ENCODE measurements at regions not wholly inside any gene's neighbourhood (a gene's known extent, or its start where the extent isn't known, plus 50 kb on each side); places are given as distances from the start of the nearest gene placed in this dataset.

DNA sequence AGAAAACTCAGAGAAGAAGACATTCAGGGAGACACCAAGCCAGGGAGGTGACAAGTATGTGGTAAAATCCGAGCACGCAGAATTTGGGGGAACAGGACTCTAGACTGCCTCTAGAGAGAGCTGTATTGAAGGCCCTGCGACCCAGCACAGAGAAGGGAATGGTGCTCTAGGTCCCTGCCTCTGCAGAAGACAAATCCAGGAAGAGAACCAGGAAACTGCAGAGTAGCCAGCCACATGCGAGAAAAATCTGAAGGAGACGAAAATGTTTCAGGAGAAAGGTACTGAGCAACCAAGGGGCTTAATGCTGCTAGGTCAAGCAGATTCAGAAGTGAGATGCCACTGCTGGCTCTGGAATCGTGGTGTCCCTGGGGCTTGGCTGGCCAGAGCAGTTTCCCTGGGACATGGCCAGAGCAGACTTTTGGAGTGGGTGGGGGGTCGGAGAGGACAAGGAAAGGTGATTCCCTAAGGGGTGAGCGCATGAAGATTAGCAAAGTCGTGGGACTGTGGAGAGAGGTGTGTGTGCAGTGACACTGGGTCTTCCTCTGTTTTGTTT is 158.0 kb upstream of the KLF6 start:
- peaks cover 1% of the 10 kb centered on the region for H3K9me3 Mint-ChIP-seq
- no peak overlapping the region for H3K27ac Mint-ChIP-seq
- no peaks in the 10 kb centered on the region for H3K36me3 Mint-ChIP-seq
- no peak overlapping the region for H3K4me3 Mint-ChIP-seq
- H3K4me1 Mint-ChIP-seq, result peaks cover 20% of the 10 kb centered on the region
- H3K27me3 Mint-ChIP-seq, result no peaks in the 10 kb centered on the region
- DNase-seq, result no peak

DNA sequence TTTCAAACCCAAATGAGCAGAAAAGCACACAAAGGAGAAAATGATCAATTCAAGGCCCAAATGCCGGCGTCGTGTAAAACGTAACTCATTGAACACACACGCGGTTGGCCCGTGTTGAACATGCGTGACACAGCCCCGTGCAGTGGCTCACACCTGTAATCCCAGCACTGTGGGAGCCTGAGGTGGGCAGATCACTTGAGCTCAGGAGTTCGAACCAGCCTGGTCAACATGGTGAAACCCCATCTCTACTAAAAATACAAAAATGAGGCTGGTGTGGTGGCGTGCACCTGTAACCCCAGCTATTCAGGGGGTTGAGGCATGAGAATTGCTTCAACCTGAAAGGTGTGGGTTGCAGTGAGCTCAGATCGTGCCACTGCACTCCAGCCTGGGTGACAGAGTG is 156.7 kb upstream of the KLF6 start:
- no peak overlapping the region for H3K4me3 Mint-ChIP-seq

DNA sequence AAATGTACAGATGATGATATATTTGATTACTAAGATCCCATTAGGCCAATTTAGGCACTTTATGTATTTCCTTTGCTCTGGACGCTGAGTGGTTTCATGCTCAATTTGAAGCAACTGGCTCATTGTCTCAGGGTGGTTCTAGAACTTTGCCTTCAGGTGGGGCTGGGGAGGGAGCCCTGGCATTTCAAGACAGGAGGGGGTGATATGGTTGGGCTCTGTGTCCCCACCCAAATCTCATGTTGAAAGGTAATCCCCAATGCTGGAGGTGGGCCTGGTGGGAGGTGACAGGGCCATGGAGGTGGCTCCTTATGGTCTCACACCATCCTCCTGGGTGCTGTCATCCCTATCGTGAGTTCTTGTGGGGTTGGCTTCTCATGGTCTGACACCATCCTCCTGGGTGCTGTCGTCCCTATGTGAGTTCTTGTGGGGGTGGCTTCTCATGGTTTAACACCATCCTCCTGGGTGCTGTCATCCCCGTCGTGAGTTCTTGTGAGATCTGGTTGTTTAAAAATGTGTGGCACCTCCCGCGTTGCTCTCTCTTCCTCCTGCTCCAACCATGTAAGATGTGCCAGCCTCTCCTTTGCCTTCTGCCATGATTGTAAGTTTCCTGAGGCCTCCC is 151.5 kb upstream of the KLF6 start:
- Mint-ChIP-seq H3K27ac (peak overlapping the region; percentile 34), H3K4me3 (no peak overlapping the region), H3K4me1 (peaks cover 41% of the 10 kb centered on the region), H3K36me3 (peaks cover 15% of the 10 kb centered on the region), H3K9me3 (peaks cover 17% of the 10 kb centered on the region), H3K27me3 (no peaks in the 10 kb centered on the region)
- no peak for DNase-seq

More for the DNA sequence above, 156.7 kb upstream of the KLF6 start:
- peaks cover 7% of the 10 kb centered on the region for H3K9me3 Mint-ChIP-seq
- no peak for DNase-seq
- no peaks in the 10 kb centered on the region for H3K27me3 Mint-ChIP-seq
- no peak overlapping the region for H3K27ac Mint-ChIP-seq
- H3K36me3 Mint-ChIP-seq, result peaks cover 4% of the 10 kb centered on the region
- peaks cover 18% of the 10 kb centered on the region for H3K4me1 Mint-ChIP-seq

DNA sequence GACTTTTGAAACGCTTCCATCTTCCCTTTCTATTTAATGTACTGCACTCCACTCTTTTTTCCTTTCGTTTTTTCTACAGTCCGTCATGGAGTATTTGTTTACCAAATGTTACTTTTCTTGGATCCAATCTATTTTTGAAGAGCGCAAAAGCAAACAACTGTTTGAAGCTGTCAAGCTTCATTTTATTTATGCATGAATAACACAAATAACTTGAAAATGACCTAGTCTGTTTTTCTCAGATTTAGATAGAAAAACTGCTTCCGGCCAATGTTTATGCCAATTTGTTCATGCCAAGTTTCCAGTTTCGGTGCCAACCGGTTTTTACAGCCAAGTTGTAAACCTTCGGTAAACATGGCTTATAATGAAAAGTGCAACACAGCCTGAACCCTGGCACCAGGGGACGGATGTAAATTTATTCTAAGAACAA is 150.9 kb upstream of the KLF6 start:
- Mint-ChIP-seq H3K36me3 (peaks cover 15% of the 10 kb centered on the region), H3K4me3 (no peak overlapping the region), H3K27me3 (no peaks in the 10 kb centered on the region), H3K27ac (peak overlapping the region; percentile 90), H3K9me3 (peaks cover 17% of the 10 kb centered on the region), H3K4me1 (peaks cover 45% of the 10 kb centered on the region)
- DNase-seq, result no peak

DNA sequence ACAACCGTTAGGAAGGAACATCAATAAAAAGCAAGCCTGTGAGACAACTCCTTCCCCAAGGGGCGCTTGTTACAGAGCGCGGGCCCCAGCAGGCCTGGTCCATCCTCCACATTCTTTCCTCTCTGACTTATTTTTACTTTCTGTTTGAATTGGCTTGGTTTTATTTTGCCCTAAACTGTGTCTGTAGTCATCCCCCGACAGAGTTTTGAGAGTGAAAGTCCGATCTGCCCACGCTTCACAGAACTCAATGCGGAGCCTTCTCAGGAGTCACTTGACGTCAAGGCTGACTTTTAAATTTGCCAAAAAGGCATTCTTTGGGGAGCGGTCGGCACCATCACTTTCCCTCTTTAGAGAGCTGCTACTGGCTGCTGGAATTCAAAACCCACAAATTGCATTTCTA is 150.1 kb upstream of the KLF6 start:
- Mint-ChIP-seq H3K27me3 (no peaks in the 10 kb centered on the region), H3K27ac (peak overlapping the region; percentile 90), H3K36me3 (peaks cover 15% of the 10 kb centered on the region), H3K4me3 (peak overlapping the region; percentile 33), H3K4me1 (peaks cover 45% of the 10 kb centered on the region), H3K9me3 (peaks cover 17% of the 10 kb centered on the region)
- DNase-seq, result peak; percentile 71

DNA sequence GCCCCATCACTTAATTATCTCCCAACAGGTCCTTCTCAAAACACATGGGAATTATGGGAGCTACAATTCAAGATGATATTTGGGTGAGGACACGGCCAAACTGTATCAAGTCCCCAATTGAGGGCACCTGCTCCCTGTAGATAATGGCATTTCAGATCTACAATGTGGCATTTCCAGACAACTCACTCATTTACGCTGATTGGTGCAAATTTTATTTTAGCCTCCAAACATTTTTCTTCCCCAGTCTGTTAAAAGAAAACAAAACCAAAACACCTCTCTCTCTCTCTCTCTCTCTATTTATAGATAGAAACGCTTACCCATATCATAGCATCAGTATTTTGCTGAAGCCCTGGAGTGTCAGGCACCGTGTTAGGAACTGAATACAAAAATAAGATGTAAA is 148.7 kb upstream of the KLF6 start:
- Mint-ChIP-seq H3K4me1 (peaks cover 45% of the 10 kb centered on the region), H3K36me3 (peaks cover 15% of the 10 kb centered on the region), H3K4me3 (no peak overlapping the region), H3K27me3 (no peaks in the 10 kb centered on the region), H3K9me3 (peaks cover 17% of the 10 kb centered on the region), H3K27ac (peak overlapping the region; percentile 90)
- no peak for DNase-seq

DNA sequence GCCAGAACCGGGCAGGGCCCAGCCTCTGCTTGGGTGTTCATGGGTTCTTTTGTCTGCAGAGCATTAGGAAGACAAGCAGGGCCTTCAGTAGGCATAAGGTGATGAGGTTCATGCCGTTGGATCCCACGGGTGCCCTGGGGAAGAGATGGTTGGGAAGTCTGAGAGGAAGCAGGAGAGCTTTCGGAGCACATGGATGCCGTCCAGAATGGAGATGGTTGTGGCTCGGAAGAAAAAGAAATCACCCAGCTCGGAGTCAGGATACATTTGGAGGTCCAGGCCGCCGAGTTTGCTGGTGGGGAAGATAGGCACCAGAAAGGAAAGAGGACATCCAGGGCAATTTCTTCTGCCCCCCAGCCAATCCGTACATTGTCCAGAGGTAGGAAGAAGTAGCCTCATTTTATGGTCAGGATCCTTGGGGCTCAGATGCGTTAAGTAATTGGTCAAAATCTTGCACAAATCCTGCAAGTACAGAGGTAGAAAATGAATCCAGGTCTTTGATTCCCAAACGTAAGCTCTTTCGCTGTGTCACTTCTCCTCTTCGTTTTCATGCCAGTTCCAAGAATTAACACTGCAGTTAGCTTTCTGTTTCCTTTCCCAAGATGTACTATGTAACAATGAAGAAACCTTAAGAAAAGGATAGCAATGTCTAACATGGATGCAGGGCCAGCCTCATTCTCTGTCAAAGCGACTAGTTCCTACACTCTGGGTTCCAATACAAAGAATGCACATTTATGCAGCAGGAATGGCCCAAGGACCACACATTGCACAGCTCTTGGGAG is 147.8 kb upstream of the KLF6 start:
- Mint-ChIP-seq H3K4me1 (peaks cover 45% of the 10 kb centered on the region), H3K27me3 (no peaks in the 10 kb centered on the region), H3K4me3 (no peak overlapping the region), H3K27ac (peak overlapping the region; percentile 90), H3K9me3 (peaks cover 17% of the 10 kb centered on the region), H3K36me3 (peaks cover 15% of the 10 kb centered on the region)
- DNase-seq, result no peak

DNA sequence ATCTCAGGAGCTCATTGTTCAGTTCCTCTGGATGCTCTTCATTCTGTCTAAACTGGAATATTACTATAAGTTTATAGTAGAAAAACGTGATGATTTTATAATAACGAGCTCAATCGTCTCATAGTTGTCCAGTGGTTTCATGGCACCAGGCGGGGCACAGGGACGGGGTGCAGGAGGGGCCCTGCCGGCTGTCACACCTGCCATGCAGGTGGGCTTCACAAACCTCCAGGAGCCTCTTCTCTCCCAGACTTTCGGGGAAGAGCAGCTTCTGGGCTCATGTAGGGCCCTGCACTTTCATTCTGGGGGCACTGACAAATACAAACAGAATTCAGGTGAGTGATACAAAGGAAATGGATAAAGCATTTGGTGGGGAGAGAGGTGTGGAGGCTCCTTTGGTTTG is 146.9 kb upstream of the KLF6 start:
- H3K4me1 Mint-ChIP-seq, result peaks cover 49% of the 10 kb centered on the region
- no peak for DNase-seq
- peaks cover 17% of the 10 kb centered on the region for H3K36me3 Mint-ChIP-seq
- H3K4me3 Mint-ChIP-seq, result no peak overlapping the region
- H3K9me3 Mint-ChIP-seq, result peaks cover 13% of the 10 kb centered on the region
- no peaks in the 10 kb centered on the region for H3K27me3 Mint-ChIP-seq
- H3K27ac Mint-ChIP-seq, result peak overlapping the region; percentile 52

DNA sequence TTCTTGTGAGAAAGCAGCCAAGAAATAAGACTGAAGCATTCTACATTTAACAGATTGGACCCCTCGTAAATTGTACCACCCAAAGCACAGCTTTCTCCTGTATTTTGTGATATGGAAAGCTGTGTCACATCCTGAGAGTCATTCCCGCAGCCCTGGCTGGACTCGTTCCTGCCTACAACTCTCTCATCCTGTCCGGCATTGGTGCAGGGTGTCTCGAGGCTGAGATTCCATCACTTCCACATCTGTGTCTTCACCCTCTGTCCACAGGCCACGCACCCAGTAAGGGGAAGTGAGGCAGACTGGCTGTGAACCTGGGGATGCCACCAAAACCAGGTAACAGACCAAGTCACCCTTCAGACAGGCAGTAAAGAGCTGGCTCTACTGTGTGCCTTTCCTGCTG is 146.2 kb upstream of the KLF6 start:
- Mint-ChIP-seq H3K27me3 (no peaks in the 10 kb centered on the region), H3K4me3 (no peak overlapping the region), H3K27ac (no peak overlapping the region), H3K9me3 (peaks cover 10% of the 10 kb centered on the region), H3K4me1 (peaks cover 50% of the 10 kb centered on the region), H3K36me3 (peaks cover 11% of the 10 kb centered on the region)
- no peak for DNase-seq

DNA sequence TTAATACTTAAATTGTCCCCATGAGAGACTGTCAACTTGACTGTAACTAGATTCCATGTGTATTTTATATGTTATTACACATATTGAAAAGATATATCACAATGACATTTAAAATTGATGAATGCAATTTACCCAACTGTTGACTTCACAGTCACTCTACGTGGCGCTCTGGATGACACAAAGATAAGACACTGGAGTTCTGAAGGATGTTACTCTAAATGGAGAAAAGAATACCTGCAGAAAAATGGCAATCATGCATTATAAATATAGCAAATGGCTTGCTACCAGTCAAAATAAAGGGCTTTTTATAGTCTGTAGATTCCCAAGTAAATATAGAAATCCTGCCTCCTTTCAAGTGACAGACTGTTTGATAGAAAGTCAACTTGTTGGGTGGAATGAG is 143.6 kb upstream of the KLF6 start:
- peaks cover 4% of the 10 kb centered on the region for H3K36me3 Mint-ChIP-seq
- H3K4me3 Mint-ChIP-seq, result no peak overlapping the region
- H3K4me1 Mint-ChIP-seq, result peaks cover 30% of the 10 kb centered on the region
- DNase-seq, result no peak
- no peaks in the 10 kb centered on the region for H3K9me3 Mint-ChIP-seq
- H3K27me3 Mint-ChIP-seq, result no peaks in the 10 kb centered on the region
- H3K27ac Mint-ChIP-seq, result no peak overlapping the region

DNA sequence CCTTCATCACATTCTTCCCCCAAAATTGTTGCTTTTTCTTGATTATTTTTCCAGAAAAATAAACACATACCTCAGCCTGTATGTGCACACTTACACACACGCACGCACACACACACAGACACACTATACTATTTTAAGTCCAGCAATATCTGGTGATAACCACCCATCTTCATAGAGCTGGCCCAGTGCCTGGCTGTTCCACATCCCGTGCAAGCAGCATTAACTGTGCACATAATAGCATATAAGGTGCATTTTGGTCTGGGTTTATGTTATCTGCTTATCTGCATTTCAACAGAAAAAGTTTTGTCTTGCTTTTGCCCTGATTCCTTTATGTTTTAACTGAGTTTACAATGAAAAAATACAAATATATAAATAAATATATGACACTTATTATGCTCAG is 143.1 kb upstream of the KLF6 start:
- Mint-ChIP-seq H3K27me3 (no peaks in the 10 kb centered on the region), H3K36me3 (peaks cover 4% of the 10 kb centered on the region), H3K27ac (no peak overlapping the region), H3K9me3 (no peaks in the 10 kb centered on the region), H3K4me3 (no peak overlapping the region), H3K4me1 (peaks cover 25% of the 10 kb centered on the region)
- DNase-seq, result no peak

DNA sequence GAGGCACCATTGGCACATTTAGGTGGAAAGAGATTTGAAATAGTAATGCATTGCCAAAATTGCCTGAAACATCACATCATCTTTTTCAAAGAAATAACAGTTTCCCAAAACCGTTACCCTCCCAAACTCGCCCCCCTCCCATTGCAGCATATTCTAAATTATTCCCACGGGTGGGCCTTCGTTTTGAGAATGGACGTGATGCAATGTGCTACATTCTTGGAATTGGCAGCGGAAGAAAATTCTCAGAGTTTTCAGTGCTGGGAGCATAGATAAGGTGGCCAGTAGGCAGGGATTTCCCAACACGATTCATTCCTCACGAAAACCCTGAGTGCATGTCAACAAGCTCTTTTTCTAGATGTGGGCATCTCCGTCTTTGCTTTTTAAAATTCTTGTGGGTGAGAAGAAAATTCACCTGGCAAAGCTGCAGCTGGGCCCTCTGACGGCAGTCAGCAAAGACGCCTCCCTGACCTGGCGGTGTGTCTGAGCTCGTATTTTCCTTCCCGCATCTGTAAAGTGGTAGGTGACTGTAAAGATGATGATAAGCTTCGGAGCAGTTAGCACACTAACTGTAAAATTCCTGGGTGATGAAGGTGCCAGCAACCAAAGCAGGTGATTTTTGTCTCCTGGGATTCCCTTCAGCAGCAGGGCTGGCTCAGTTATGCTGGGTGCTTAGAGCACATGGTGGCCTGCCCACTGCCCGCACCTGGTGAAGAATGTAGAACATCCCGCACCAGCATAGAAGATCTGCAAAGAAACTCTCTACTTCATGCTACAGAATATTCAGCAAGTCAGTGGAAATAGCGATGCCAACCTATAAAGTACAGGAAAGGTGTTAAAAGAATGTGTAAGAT is 141.9 kb upstream of the KLF6 start:
- Mint-ChIP-seq H3K4me1 (peaks cover 19% of the 10 kb centered on the region), H3K27ac (peak overlapping the region; percentile 69), H3K4me3 (no peak overlapping the region), H3K27me3 (no peaks in the 10 kb centered on the region), H3K36me3 (peaks cover 4% of the 10 kb centered on the region), H3K9me3 (no peaks in the 10 kb centered on the region)
- peak; percentile 19 for DNase-seq

DNA sequence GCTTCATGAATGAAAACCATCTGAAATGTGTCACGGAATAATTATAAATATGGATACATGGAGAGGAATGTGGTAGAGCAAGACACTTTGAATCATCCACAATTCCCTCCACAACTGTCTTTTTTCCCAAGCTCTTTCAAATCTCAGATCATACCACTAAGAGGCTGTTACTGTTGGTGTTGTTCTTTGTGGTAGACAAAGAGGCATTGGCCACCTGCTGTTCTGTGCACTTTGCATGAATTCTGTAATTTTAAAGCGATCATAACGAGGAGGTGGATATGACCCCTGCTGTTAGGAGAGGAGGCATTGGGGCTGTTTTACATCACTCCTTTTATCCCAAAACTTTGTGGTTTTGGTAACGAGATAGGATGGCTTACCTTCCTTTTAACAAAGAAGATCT is 141.2 kb upstream of the KLF6 start:
- Mint-ChIP-seq H3K27me3 (no peaks in the 10 kb centered on the region), H3K4me3 (no peak overlapping the region), H3K27ac (peak overlapping the region; percentile 26), H3K9me3 (no peaks in the 10 kb centered on the region), H3K36me3 (peaks cover 4% of the 10 kb centered on the region), H3K4me1 (peaks cover 14% of the 10 kb centered on the region)
- DNase-seq, result no peak

DNA sequence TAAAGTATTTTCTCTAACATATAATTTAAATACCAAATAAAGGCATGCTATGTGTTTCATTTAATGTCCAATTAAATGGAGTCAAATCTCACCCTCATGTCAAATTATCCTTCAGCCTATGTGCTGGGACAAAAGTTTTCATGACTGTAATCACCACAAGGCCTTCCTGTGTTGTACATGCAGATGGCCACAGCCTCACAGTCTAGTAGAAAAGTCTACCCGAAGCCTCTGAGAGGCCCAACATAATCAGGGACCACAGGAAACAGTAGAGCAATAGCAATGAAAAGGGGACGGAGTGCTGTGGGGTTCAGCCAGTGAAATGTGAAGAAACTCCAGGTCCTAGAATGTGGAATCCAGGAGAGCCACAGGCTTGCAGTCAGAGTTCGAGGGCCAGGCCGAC is 140.2 kb upstream of the KLF6 start:
- Mint-ChIP-seq H3K4me1 (peaks cover 13% of the 10 kb centered on the region), H3K36me3 (peaks cover 4% of the 10 kb centered on the region), H3K9me3 (no peaks in the 10 kb centered on the region), H3K27ac (no peak overlapping the region), H3K27me3 (no peaks in the 10 kb centered on the region), H3K4me3 (no peak overlapping the region)
- DNase-seq, result no peak

DNA sequence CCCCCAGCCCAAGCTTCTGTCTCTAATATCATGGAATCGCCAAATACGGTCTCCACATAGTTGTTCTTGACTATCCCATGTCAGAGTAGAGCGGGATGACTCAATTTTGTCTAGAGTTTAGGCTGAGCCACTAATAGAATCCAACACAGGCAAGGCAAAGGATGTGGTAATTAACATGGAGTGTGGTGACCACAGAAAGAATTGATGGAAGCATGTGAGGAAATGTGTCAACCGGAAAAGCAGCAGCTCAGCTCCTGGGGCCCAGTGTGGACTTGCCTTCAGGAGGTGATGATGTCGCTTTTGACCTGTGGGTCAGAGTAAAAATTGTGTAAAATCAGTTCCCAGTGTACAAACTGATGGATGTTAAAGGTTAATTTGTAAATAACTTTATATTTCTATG is 139.3 kb upstream of the KLF6 start:
- DNase-seq, result no peak
- no peaks in the 10 kb centered on the region for H3K9me3 Mint-ChIP-seq
- peaks cover 13% of the 10 kb centered on the region for H3K4me1 Mint-ChIP-seq
- H3K27ac Mint-ChIP-seq, result no peak overlapping the region
- H3K36me3 Mint-ChIP-seq, result peaks cover 4% of the 10 kb centered on the region
- H3K27me3 Mint-ChIP-seq, result no peaks in the 10 kb centered on the region
- H3K4me3 Mint-ChIP-seq, result no peak overlapping the region

Data from activated naive CD8-positive, alpha-beta T cell treated with anti-CD3 and anti-CD28 coated beads for 36 hours (primary cell).